ENCODE measurements at regions not wholly inside any gene's neighbourhood (a gene's known extent, or its start where the extent isn't known, plus 50 kb on each side); places are given as distances from the start of the nearest gene placed in this dataset.

GRCh38 chr1:234942012-234942332 lies 186.7 kb downstream of the TOMM20 start:
- TF ChIP-seq POLR2A (IDR thresholded peaks at IDR 0.05; ENCODE audit: low read depth, low read length): no peak
- TF ChIP-seq POLR2AphosphoS5 (IDR thresholded peaks at IDR 0.05; ENCODE audit: low read depth, low read length): no peak
